GM21786 (cell line): ENCODE measurements at regions not wholly inside any gene's neighbourhood (a gene's known extent, or its start where the extent isn't known, plus 50 kb on each side); places are given as distances from the start of the nearest gene placed in this dataset.

ENCODE experiments used
- ATAC-seq: cut with Tn5 transposase; IDR thresholded peaks from one replicate; pipeline ENCODE4 v1.9.1; 2021; ENCODE audit not compliant: unreplicated experiment

DNA sequence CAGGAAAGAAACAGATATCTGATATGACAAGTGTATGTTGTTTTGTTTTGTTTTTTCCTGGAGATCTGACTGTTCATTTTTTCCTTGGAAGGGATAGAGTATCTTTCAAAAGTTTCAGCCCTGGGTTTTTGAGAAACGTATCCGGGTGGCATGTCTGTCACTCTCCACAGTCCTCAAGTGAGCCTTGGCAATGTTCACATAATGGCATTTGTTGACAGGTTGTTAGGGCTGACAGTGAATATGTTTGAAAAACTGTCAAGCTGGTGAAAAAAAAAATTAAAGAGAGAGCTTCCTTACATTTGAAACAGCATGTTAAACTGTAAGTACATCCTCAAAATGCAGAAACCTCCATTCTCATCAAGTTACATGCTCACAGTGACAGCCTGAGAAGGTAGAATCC is 113.0 kb upstream of the DYNLRB2 start:
- ATAC-seq: no peak

DNA sequence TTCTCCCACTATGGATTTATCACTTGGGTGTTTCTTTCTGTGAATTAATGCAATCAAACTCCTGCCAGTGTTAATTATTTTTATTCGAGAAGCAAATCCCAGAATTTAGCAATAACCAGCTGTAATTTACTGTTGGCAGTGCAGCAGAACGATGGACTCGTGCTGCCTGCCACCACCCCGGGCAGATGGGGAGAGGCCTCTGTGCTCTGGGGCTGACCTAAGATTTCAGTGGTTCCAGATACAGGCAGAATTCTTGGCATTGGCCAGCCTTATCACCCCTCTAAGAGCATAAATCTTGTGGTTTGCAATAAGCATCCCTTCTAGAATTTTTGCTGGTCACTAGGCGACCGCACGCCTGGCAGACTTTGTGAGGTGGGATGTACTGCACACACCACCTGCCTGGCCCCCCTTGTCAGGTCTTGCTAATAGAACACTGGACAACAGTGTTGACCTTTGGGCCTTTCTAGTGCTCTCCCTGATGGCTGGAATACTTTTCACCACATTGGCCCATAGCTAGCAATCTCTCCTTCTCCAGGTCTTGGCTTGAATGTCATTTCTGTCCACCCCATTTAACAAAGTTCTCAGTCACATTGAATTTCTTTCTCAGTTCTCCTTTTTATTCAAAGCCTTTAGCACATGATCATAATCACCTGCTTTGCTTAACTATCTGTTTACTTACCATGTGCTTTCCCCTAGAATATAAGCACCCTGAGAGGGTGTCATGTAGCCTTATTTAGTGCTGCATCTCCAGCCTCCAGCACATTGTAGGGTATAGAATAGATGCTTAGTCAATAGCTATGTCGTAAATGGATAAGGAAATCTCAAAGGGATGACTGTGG is 122.1 kb upstream of the DYNLRB2 start:
- no peak for ATAC-seq

DNA sequence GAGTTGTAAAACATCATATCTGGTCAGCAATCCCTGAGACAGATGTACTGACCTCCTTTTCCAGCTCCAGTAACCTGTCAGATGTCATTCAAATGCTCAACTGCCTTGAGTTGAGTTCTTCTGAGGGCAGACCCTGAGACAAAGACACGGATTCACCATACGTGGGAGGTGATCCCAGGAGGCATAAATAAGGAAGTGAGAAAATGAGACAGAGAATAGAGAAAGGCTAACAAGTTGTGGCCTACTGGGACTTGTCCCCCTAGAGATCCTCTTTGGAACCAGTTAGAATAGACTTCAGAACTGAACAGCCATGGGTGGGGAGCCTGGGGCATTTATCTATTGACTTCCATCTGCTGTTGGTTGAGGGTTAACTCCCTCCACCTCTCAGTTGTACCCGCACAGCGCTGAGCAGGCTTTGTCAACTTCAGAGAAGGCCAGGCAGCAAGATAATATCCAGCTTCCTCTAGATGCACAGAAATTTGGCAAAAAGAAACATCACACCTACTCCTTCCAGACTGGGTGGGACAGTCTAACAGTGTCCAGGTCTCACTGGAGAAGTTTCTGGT is 123.0 kb upstream of the DYNLRB2 start:
- ATAC-seq: no peak

DNA sequence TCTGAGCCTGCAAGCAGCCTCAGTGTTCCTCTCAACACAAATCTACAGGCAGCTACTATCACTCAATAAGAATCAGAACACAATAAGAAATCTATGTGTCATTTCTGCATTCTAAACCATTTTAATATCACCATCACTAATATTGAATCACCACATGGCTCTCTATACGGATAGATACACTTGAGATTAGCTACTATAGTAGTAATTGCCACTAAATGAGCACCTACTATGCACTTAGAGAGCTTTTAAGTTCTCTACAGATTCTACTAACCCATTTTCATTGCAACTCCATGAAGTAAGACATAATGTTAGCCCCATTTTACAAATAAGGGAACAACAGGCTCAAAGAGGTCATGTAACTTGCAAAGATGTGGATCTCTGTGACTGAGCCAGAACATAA is 132.8 kb upstream of the DYNLRB2 start:
- no peak for ATAC-seq

DNA sequence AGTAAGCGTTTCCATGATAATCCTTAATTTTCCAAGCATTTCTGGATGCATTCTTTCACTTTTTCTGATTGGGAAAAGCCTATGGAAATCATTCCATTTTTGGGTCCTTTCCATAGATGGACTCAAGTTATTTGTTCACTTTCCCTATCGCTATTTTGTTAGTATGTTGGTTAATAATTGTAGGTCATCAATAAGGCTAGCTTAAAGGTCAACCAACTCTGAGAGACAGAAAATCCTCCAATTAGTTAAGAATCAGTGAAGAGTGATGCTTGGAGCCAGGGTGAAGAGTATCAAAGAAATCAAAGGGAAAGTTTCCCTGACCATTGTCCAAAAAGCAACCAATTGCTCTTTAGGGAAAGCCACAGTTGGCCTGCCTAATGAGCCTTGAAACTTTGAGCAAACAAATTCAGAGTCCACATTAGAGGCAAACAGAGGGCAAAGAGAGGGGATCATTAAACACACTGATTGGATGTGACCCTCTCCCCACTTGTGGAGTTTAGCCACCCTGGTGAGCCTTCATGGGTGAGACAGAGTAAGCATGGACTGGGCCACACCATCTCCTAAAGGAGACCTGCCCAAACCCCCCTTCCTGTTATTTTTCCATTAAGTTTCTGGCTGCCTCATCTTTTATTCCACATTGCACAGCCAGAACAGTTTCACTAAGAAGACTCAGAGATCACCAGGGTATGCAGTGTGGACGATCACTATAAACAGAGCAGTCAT is 133.4 kb upstream of the DYNLRB2 start:
- ATAC-seq: no peak

DNA sequence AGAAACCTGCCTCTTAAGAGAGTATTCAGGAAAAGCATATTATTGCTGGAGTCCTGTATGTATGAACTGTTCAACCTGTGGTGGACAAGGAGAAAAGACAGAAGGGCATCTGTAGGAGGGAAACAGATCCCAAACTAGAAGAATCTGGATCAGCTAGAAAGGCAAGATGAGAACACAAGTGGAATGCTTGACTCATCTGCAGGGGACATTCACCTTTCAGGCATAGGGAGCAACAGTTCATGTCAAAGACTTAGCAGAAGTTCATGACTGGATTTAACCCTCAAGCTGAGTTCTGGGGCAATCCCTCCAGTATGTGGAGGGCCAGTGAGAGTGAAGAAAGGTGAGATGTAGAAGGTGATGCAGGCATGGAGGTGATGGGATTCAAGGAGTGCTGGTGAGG is 135.9 kb upstream of the DYNLRB2 start:
- no peak for ATAC-seq

DNA sequence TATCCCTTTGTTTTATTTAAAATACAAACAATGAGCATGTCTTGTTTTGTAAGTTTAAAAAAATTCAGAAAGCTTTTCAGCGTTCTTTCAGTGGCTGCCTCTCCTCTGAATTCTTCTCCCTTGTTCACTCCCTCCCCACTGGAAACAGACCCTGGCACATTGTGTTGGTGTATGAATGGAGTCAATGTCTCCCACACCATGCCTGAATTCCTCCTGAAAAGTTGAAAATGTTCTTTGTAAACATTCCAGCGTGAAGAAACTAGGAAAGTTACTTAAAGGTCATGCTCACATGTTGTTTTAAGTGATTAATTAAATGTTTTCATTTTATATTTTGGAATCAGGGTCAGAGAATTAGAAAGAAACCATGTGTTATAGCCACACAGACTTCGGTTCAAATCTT is 136.9 kb upstream of the DYNLRB2 start:
- no peak for ATAC-seq

DNA sequence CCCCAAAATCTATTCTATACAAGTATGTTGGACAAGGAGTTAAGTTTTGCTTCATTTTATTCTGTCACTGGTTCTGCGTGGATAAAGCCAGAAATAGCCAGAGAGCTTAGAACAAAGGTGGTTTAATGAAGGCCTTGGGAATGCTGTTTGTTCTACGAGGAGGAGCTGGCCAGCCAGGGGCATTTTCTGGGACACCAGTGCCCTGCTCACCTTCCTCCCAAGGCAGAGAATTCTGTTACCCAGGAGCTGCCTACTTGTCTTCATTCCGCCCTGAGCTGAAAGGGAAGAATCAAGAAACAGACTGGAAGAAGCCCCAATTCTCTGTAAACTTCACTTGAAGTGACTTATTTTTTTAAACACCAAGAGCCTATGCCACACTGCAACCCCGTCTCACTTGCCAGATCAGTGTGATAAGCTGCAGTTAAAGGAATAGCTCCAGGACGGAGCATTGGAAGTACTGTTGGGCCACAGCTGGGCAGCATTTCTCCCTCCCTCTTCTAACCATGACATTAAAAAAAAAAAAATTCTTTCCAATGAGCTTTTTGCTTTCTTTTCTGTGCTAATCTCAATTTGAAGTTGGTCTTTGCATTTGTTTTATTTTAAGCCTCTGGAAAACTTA is 149.8 kb upstream of the DYNLRB2 start:
- ATAC-seq: no peak

DNA sequence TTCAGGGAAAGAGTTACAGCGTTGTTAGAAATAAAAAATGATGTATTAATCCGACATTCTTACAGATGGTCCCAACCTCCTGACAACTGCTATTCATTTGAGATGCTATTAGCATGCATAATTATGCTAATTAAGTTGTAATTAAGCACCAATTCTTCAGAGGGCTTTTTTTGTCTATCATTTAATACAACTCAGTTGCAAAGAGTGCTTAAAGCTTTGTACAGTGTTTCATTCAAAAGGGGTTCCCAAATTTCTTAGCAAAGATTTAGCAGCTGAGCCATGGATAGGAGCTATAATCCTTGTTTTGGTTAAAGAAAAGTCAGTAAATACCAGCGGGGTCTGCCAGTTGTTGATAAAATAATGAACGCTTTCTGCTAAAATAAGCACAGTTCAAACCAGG is 150.7 kb upstream of the DYNLRB2 start:
- no peak for ATAC-seq

DNA sequence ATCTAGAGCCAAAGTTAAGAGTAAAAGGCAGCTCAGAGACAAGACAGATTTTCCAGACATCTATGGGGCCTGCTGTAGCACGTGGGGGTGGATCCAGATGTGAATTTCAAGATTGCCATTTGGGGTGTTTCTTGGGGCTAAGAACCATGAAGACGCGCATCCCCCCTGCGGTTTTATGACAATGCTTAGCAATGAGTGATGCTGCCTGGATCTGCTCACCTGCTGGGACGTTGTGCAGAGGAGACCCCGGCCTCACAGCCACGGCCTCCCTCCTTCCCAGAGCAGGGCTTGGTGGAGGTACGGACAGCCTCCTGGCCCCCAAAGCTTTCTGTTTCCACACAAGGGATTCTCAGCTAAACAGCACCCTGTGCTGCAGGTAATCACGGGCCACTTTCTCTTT is 151.5 kb upstream of the DYNLRB2 start:
- no peak for ATAC-seq

DNA sequence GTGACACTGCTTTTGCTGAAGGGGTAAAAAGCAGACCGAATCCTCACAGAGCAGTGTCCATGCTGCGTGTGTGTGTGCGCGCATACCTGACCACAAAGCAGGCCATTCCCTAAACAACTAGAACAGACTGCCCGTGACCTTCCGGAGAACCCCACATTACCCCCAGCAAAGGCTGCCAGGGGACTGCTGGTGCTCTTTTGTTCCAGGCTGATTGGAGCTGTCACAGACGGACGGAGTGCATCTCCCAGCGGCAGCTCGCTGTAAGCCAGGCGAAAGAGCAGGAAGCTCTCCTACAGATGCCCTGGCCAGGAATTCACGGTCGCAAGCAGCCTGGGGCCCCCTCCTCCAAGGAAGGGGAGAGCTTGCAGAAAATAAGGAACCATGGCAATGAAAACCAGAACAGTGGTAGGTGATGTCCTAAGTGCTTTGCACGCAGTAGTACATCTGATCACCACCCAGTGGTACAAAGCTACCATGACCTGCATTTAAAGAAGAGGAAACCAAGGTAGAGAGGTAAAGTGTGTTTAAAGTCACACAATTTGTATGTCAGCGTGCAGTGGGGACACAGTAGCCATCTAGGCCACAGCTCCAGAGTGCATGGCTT is 153.4 kb upstream of the DYNLRB2 start:
- no peak for ATAC-seq

DNA sequence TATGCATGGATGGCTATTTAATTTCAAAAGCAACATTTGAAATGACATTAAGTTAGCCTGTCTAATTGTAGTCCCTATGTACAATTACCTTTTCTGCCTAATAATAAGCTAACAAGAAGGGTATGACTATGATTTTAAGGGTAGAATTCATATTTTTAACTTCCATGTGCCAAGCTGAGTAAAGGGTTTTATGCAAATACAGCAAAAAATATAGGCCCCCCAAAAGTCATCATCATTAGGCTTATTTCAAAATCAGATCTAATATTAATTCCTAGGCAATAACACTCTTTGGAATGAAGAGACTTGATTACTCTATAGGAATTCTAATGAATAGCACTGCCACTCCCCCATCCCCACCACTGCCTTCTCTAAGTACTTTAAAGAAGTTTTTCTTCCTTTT is 155.9 kb upstream of the DYNLRB2 start:
- ATAC-seq: no peak

DNA sequence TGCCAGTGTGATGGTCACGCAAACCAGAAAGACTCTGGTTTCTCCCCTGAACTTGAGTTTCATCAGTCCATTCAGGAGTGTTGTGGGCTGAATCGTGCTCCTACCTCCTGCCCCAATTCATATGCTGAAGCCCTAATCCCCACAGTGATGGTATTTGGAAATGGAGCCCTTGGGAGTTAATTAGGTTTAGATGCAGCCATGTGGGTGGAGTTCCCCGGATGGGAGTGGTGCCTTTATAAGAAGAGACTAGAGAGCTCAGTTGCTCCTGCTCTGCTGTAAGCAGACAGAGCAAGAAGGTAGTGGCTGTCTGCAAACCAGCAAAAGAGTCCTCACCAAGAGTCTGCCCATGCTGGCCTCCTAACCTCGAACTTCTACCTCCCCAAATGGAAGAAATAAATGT is 160.3 kb upstream of the DYNLRB2 start:
- no peak for ATAC-seq

DNA sequence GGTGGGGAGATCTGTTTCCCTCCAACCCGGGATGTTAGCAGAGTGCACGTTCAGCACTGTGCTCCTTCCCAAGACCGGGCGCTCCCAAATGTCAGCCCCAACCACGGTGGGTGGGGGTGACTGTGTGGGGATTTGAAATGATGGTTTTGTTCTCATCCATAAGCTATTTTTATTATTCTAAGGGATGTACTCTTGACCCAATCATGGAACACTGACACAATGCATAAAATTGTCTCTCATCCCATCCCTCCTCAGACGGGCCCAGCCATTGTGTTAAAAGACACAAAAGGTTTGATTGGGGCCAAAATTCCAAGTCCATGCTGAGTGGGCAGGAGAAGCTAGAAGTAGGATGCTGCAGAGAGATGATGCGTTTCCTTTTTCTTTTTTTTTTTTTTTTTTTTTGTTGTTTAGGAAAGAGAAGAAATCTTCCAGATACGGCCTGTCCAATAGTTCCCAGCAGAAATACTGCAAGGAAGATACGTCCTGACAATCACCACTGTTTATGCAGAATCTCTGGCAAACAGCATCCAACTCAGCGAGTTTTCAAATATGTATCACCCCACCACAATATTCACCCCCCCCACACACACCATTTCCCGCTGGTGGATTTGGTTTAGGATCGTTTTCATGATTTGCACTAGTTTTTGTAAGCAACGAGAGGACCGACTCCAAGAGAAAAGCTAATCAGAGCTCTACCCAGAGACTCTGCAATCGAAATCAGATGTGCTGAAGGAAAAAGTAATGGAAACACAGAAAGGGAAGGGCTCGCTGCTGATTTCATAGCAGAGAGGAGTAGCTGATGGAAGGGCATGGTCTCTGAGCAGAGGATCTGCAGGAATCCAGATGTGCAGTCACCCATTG is 163.5 kb upstream of the DYNLRB2 start:
- ATAC-seq: no peak

DNA sequence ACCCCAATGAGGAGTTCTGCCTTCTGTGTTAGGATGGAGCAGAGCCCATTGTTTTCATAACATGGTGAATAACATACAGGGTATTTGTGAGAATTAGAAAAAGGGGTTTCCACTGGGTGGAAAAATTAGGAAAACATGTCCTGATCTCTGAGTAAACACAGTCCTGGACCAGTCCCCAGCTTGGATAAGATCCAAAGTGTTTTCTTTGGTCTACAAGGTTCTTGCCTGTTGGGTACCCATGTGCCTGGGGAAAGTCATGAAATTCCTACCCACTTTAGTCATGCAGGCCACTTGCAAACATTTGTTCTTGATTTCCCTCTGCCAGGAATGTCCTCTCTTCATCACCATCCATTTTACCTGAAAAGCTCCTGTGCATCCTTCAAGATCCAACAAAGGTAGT is 164.8 kb upstream of the DYNLRB2 start:
- ATAC-seq: no peak

DNA sequence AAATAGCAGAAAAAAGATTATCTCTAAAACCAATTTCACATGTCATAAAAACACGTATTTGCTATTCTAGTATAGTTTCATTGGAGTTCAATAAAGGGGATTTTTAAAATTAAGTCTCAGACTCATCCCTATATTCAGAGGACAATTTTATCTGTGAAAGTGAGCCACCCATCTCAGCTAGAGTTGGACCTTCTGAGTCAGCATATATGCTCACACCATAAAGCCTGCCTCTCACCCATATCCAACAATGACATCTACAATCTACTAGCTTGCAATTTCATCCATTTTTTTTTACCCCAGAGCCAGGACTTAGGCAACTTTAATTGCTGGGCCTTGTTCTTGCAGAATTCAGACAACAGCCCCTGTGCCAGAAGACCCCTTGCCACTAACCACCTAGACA is 165.3 kb upstream of the DYNLRB2 start:
- ATAC-seq: no peak

DNA sequence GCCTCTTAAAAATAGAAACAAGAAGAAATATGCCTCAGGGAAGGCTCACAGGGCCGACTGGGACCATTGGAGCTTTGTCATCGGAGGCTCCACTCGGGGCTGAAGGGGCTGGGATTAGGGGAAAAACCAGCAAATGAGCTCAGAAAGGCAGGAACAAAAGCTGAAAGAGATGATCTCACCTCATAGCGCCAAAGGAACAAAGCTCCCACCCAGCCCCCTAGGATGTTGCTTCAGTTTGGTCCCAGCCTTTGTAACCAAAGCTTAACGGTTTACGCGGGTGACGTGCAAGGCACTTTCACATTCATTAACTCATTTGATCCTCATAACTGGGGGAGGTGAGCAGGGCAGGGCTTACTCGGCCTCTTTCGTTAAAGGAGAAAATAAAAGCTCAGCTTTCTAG is 168.5 kb upstream of the DYNLRB2 start:
- ATAC-seq: no peak

DNA sequence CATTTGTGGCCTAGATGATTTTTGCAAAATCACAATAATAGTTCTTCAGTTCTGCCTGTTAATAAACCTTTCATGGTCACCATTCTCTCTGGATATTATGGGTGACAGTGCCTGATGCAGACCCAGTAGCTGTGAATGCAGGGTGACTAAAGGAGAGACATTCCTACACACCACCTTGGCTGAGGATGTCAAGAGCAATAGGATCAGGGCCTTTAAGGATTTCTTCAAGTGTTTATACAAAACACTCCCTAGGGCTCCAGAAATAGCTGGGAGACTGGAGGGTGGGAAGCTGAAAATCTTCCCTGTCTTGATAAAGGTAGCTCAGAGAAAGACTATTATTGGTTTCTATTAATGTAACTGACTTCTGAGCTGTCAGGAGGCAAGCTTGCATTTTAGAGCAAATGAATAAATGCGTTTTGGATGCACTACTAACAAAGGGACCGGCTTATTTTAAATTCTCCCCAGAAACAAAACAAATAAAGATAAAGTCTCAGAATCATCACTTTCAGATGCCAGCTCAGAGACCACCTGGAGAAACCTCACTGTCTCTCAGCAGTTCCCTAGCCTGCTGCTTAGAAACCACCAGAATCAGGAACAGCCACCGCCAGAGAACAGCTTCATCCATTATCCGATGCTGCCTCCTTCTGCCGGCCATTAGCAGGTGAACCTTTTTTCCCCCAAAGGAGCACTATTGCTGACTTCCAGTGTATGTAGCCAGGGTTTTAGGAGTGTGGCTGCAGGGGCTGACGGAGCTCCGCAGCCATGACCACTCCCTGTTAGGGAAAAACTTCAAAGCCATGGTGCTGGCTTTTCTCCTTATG is 171.4 kb upstream of the DYNLRB2 start:
- no peak for ATAC-seq

DNA sequence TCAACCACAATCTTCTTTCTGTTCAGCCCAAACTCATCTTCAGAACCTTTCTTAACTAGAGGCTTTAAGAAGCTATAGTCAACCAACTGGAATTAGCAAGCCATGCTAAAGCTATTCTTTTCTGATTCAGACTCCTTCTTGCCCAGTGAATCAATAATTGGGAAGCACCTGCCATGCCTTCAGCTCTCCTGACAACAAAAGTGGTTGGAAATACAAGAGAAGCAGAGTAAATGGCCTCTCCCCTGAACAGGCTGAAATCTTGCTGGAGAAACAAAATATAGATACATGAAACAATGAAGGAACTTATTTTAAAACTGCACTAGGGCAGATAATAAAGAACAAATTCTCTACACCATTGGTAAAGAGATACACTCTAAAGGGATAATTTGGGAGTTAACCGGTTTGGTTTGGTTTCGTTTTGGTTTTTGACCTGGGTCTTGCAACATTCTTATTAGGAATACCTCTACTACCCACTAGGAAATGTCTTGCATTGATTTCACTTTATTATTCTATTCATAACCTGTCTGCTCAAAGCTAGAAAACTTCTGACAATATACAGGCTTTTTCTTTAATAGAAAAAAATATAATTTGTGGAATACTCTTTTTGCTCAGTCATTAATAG is 173.6 kb upstream of the DYNLRB2 start:
- no peak for ATAC-seq
